Stomach (tissue), 8 donors: ENCODE measurements at regions not wholly inside any gene's neighbourhood (a gene's known extent, or its start where the extent isn't known, plus 50 kb on each side); places are given as distances from the start of the nearest gene placed in this dataset.

Experiments used
- DNase-seq, 2 donors: peaks; one replicate each; pipeline versions ENCODE4 v3.0.0 to v3.0.0-alpha.2; 2013 to 2019
- H3K27ac ChIP-seq, 5 donors: fragments of 200-600 bp in 4 of 5; sonication (generic) in 4 of 5; one replicate each; pipeline ENCODE4 v1.5.1; 2013 to 2019; ENCODE audit warnings: mild to moderate bottlenecking in 1 of 5, moderate library complexity in 1 of 5
- H3K27me3 ChIP-seq, 3 donors: fragments of 200-600 bp; sonication (generic); one replicate each; pipeline ENCODE4 v1.5.1; 2017 to 2019; ENCODE audit warnings: mixed run types in 1 of 3
- H3K36me3 ChIP-seq, 4 donors: fragments of 200-600 bp; sonication (generic); 1 replicate in 3 of 4; 2 replicates in 1 of 4; pipeline ENCODE4 v1.5.1; 2016 to 2019
- H3K4me1 ChIP-seq, 4 donors: fragments of 200-600 bp; sonication (generic); one replicate each; pipeline ENCODE4 v1.5.1; 2016 to 2019
- H3K4me3 ChIP-seq, 4 donors: fragments of 200-600 bp; sonication (generic) in 3 of 4; one replicate each; pipeline ENCODE4 v1.5.1; 2016 to 2019; ENCODE audit warnings: mild to moderate bottlenecking in 1 of 4
- H3K9me3 ChIP-seq, 4 donors: fragments of 200-600 bp; sonication (generic); one replicate each; pipeline ENCODE4 v1.5.1; 2016 to 2019
- EP300 ChIP-seq: sonication (generic); formaldehyde crosslinking; IDR thresholded peaks from one replicate; pipeline ENCODE4 v1.6.1; 2017; ENCODE audit warnings: antibody characterized with exemption
- POLR2A ChIP-seq, 4 donors: fragments of 450-650 bp; IDR thresholded peaks; one replicate each; pipeline ENCODE4 v1.6.1; 2016; ENCODE audit warnings: antibody characterized with exemption in 4 of 4, control low read depth in 2 of 4, mild to moderate bottlenecking in 1 of 4, moderate library complexity in 1 of 4
- POLR2AphosphoS5 ChIP-seq, 3 donors: sonication (generic); formaldehyde crosslinking; IDR thresholded peaks; one replicate each; pipeline ENCODE4 v1.6.1; 2016; ENCODE audit warnings: antibody characterized with exemption in 3 of 3
- WGBS, 5 donors: extraction: QIAGEN DNeasy Blood & Tissue Kit in 3 of 5; methylation state at CpG; one replicate each; pipeline versions ENCODE4 v1.1.5 to v1.1.7; 2013 to 2018; 5-methylcytosine and 5-hydroxymethylcytosine counted together
- intact Hi-C: fragments of 100-400 bp; cut with DNase I; formaldehyde crosslinking; loops from one replicate; pipeline ENCODE4 v1.15.1; 2023; ENCODE audit warnings: low total_unique reads
- TF ChIP-seq, protein P1 (sequence below), 7 experiments: fragments of 450-650 bp in 4 of 7; fragments of 200-600 bp in 3 of 7; sonication (generic) in 3 of 7; IDR thresholded peaks; one replicate each; pipeline ENCODE4 v1.5.1; 2016 to 2019; ENCODE audit warnings: antibody characterized with exemption in 7 of 7, control low read depth in 2 of 7, mild to moderate bottlenecking in 1 of 7
- donor health status: healthy with polysubstance abuse.
- donor health status: Bipolar disorder and iron deficiency.
- donor health status: healthy.

DNA sequence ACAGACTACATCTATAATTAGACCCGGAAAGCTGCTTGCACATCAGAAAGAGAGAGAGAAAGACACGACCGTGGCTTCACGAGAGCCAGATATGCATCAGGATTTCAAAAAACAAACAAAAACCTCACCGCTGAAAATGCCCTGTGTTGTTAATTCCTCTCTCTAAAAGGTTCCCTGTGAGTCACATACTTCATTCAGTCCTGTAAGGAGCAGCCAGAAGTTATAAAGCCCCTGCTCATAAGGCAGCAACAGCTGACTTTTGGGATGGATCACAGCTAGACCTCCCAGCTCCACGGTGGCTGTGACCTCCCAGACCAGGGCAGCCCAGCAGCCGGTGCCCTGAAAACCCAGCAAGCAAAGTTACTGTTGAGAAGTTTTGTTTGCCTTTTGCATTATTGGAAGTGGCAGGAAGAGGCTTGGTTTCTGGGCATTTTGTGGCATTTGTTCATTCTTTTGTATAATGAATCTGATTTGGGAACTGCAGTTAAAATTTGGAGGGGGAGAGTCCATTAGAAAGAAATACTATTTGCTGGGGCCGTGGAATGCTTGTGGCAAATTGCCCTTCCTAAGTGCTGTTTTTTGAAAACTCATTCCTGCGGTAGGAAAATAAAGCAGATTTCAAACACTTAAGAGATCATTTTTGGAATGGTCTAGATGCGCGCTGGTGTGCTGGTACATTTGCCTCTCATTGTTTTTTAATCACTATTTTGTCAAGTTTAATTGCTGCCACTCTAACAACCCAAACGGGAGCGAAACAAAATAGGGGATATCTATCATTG, 520.4 kb downstream of the BCOR start:
- WGBS, 5 donors, result 47 to 71% (median 53%) methylated on average over 13 of the region's 13 CpGs
- H3K27ac ChIP-seq, result no peak overlapping the region
- DNase-seq, result no peak
- no peak for TF ChIP-seq POLR2AphosphoS5 (IDR thresholded peaks at IDR 0.05)
- TF ChIP-seq POLR2A (IDR thresholded peaks at IDR 0.05), result no peak
- TF ChIP-seq EP300, result no peak
- TF ChIP-seq, protein P1, sequence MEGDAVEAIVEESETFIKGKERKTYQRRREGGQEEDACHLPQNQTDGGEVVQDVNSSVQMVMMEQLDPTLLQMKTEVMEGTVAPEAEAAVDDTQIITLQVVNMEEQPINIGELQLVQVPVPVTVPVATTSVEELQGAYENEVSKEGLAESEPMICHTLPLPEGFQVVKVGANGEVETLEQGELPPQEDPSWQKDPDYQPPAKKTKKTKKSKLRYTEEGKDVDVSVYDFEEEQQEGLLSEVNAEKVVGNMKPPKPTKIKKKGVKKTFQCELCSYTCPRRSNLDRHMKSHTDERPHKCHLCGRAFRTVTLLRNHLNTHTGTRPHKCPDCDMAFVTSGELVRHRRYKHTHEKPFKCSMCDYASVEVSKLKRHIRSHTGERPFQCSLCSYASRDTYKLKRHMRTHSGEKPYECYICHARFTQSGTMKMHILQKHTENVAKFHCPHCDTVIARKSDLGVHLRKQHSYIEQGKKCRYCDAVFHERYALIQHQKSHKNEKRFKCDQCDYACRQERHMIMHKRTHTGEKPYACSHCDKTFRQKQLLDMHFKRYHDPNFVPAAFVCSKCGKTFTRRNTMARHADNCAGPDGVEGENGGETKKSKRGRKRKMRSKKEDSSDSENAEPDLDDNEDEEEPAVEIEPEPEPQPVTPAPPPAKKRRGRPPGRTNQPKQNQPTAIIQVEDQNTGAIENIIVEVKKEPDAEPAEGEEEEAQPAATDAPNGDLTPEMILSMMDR (IDR thresholded peaks at IDR 0.05), result no peak
- no peaks in the 10 kb centered on the region for H3K4me1 ChIP-seq
- no peaks in the 10 kb centered on the region for H3K9me3 ChIP-seq
- intact Hi-C loops, result no loop called here
- H3K36me3 ChIP-seq, result no peaks in the 10 kb centered on the region
- H3K4me3 ChIP-seq, result no peak overlapping the region
- peaks cover 0 to 4% (median 0%) of the 10 kb centered on the region in 3 donors for H3K27me3 ChIP-seq

DNA sequence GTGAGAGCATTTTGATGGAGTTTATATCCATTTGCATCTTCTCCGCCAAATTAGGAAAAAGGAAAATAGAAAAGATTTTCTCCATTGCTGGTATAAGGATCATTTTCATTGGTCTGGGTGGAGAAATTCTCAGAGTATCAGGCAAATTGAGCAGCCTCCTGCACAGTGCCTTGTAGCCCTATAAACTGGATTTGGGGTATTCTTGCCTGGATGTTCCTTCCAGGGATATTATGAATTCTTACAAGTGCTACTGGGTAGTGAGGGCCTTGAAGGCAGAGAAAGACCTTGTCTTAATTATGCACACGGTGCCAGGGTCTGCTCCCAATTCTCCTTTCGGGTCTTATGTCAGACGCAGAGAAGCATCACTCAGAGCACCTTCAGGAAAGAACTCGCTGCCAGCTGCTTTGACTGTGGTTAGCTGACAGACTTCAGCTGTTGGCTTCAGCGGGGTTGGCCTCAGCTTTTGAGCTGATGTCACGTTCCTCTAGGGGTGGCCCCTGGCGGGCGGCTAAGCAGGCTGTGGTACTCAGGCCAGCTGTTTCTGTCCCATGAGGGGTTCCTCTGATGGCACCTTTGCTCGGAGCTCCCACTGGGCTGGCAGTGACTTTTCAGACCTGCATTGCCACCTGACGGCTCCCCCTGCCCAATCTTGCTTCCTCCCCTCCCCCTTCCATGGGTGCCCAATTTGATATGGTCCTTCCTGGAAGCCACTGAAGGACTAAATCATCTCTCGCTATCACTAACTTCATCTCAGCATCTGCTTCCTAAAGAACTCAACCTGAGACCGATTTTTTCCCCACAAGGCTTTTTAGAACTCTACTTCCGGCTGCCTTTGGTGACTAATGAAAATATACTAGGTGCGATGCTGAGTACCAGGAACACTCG, 519.5 kb downstream of the BCOR start:
- H3K4me1 ChIP-seq, result no peaks in the 10 kb centered on the region
- no peak overlapping the region for H3K4me3 ChIP-seq
- WGBS, 5 donors, result 45 to 72% (median 72%) methylated on average over 13 to 16 of the region's 16 CpGs
- DNase-seq, result peak; percentile 26 to 46
- no peak for TF ChIP-seq POLR2A (IDR thresholded peaks at IDR 0.05)
- H3K36me3 ChIP-seq, result no peaks in the 10 kb centered on the region
- H3K27me3 ChIP-seq, result peaks cover 0 to 4% (median 0%) of the 10 kb centered on the region in 3 donors
- no peak overlapping the region for H3K27ac ChIP-seq
- intact Hi-C loops, result no loop called here
- H3K9me3 ChIP-seq, result no peaks in the 10 kb centered on the region

DNA sequence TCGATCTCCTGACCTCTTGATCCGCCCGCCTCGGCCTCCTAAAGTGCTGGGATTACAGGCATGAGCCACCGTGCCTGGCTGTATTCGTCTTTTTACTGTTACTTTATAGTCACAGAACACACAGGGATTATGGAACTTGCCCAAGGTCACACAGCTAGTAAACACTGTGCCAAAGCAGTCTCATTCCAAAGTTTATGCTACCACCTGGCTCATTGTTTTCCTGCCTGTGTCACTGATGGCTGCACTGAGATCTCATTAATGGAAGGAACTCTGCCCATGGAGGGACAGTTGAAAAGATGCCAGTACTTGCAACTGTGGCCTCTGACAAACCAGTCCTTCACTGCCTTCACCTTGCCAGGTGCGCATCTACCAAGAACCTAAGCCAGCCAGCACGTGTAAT, 517.7 kb downstream of the BCOR start:
- H3K4me3 ChIP-seq, result no peak overlapping the region
- intact Hi-C loops, result no loop called here
- H3K9me3 ChIP-seq, result peaks cover 0 to 9% (median 0%) of the 10 kb centered on the region in 4 donors
- 75 to 96% (median 84%) methylated on average over 8 of the region's 8 CpGs for WGBS, 5 donors
- TF ChIP-seq POLR2AphosphoS5 (IDR thresholded peaks at IDR 0.05) (no peak), POLR2A (IDR thresholded peaks at IDR 0.05) (no peak), EP300 (no peak)
- TF ChIP-seq, protein P1 (IDR thresholded peaks at IDR 0.05), result no peak
- peaks cover 0 to 4% (median 0%) of the 10 kb centered on the region in 3 donors for H3K27me3 ChIP-seq
- H3K36me3 ChIP-seq, result no peaks in the 10 kb centered on the region
- no peak for DNase-seq
- no peak overlapping the region for H3K27ac ChIP-seq
- H3K4me1 ChIP-seq, result no peaks in the 10 kb centered on the region

DNA sequence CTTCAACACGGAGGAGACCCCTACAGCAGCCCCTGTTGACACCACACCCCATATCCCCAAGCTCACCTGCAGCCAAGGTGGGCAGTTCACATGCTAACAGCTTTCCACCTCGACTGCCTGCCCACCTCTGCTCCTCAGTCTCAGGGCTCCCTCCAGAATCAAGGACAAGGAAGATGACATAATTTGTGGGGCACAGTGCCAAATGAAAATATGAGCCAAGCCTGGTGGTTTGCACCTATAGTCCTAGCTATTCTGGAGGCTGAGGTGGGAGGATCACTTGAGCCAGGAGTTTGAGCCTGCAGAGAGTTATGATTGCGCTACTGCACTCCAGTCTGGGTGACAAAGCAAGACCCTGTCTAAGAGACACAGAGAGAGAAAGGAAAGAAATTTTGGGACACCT, 516.3 kb downstream of the BCOR start:
- Histone ChIP-seq H3K27ac (no peak overlapping the region), H3K4me1 (no peaks in the 10 kb centered on the region), H3K27me3 (peaks cover 0 to 4% (median 0%) of the 10 kb centered on the region in 3 donors), H3K4me3 (no peak overlapping the region), H3K9me3 (peaks cover 0 to 9% (median 0%) of the 10 kb centered on the region in 4 donors), H3K36me3 (no peaks in the 10 kb centered on the region)
- intact Hi-C loops, result no loop called here
- no peak for DNase-seq
- WGBS, 5 donors, result 63 to 100% (median 78%) methylated on average over 1 to 3 of the region's 3 CpGs
- TF ChIP-seq, protein P1 (IDR thresholded peaks at IDR 0.05), result no peak
- TF ChIP-seq EP300 (no peak), POLR2A (IDR thresholded peaks at IDR 0.05) (no peak), POLR2AphosphoS5 (IDR thresholded peaks at IDR 0.05) (no peak)
